Uterus (tissue), 2 donors: ENCODE measurements at regions not wholly inside any gene's neighbourhood (a gene's known extent, or its start where the extent isn't known, plus 50 kb on each side); places are given as distances from the start of the nearest gene placed in this dataset.

Experiments used
- POLR2A ChIP-seq, 2 donors: fragments of 450-650 bp; IDR thresholded peaks; one replicate each; pipeline ENCODE4 v1.6.1; 2016; ENCODE audit warnings: antibody characterized with exemption in 2 of 2, mild to moderate bottlenecking in 1 of 2, moderate library complexity in 1 of 2
- TF ChIP-seq, protein P1 (sequence below), 4 experiments: fragments of 200-600 bp in 2 of 4; fragments of 450-650 bp in 2 of 4; sonication (generic) in 2 of 4; IDR thresholded peaks; one replicate each; pipeline ENCODE4 v1.5.1; 2016 to 2019; ENCODE audit warnings: antibody characterized with exemption in 4 of 4, mild to moderate bottlenecking in 2 of 4, moderate library complexity in 1 of 4

GRCh38 chr3:76490064-76490463 lies 549.8 kb upstream of the ROBO2 start:
- TF ChIP-seq, protein P1, sequence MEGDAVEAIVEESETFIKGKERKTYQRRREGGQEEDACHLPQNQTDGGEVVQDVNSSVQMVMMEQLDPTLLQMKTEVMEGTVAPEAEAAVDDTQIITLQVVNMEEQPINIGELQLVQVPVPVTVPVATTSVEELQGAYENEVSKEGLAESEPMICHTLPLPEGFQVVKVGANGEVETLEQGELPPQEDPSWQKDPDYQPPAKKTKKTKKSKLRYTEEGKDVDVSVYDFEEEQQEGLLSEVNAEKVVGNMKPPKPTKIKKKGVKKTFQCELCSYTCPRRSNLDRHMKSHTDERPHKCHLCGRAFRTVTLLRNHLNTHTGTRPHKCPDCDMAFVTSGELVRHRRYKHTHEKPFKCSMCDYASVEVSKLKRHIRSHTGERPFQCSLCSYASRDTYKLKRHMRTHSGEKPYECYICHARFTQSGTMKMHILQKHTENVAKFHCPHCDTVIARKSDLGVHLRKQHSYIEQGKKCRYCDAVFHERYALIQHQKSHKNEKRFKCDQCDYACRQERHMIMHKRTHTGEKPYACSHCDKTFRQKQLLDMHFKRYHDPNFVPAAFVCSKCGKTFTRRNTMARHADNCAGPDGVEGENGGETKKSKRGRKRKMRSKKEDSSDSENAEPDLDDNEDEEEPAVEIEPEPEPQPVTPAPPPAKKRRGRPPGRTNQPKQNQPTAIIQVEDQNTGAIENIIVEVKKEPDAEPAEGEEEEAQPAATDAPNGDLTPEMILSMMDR (IDR thresholded peaks at IDR 0.05): no peak
- no peak for TF ChIP-seq POLR2A (IDR thresholded peaks at IDR 0.05)
